DOHH2 (cell line): ENCODE measurements at regions not wholly inside any gene's neighbourhood (a gene's known extent, or its start where the extent isn't known, plus 50 kb on each side); places are given as distances from the start of the nearest gene placed in this dataset.

ENCODE experiments used
- H3F3A ChIP-seq: fragments of 200-600 bp; sonication (generic), shearing (Covaris generic); 2 replicates; pipeline ENCODE4 v1.6.0; 2016; ENCODE audit warnings: antibody characterized with exemption, mild to moderate bottlenecking; ENCODE audit not compliant: control insufficient read depth, insufficient read depth
- H3K27ac ChIP-seq: fragments of 200-600 bp; sonication (generic); 2 replicates; pipeline ENCODE4 v1.5.1; 2014; ENCODE audit warnings: low read depth, mild to moderate bottlenecking, low read length, moderate library complexity
- H3K27me3 ChIP-seq: fragments of 200-600 bp; sonication (generic); 2 replicates; pipeline ENCODE4 v1.6.1; 2014; ENCODE audit warnings: mild to moderate bottlenecking, low read length, mixed read lengths; ENCODE audit not compliant: control insufficient read depth
- H3K36me3 ChIP-seq: fragments of 200-600 bp; sonication (generic); 2 replicates; pipeline ENCODE4 v1.6.1; 2014; ENCODE audit warnings: mild to moderate bottlenecking, low read length, moderate library complexity, mixed read lengths; ENCODE audit not compliant: control insufficient read depth
- H3K4me1 ChIP-seq: fragments of 200-600 bp; sonication (generic); 2 replicates; pipeline ENCODE4 v1.6.1; 2014; ENCODE audit warnings: mild to moderate bottlenecking, low read length, mixed read lengths; ENCODE audit not compliant: control insufficient read depth
- H3K4me2 ChIP-seq: fragments of 200-600 bp; sonication (generic); 2 replicates; pipeline ENCODE4 v1.6.0; 2014; ENCODE audit warnings: mild to moderate bottlenecking, low read length, moderate library complexity
- H3K4me3 ChIP-seq: fragments of 200-600 bp; sonication (generic); 2 replicates; pipeline ENCODE4 v1.5.1; 2014; ENCODE audit warnings: mild to moderate bottlenecking, low read length, mixed read lengths
- H3K79me2 ChIP-seq: fragments of 200-600 bp; sonication (generic); 2 replicates; pipeline ENCODE4 v1.6.1; 2014; ENCODE audit warnings: mild to moderate bottlenecking, low read length, mixed read lengths; ENCODE audit not compliant: control insufficient read depth
- H3K9me2 ChIP-seq: fragments of 200-600 bp; sonication (generic); replicated peaks from 2 replicates; pipeline ENCODE4 v1.6.1; 2014; ENCODE audit warnings: mild to moderate bottlenecking, low read length, mixed read lengths; ENCODE audit not compliant: control insufficient read depth
- H3K9me3 ChIP-seq: fragments of 200-600 bp; sonication (generic); 2 replicates; pipeline ENCODE4 v1.6.1; 2014; ENCODE audit warnings: antibody characterized with exemption, low read length, mixed read lengths; ENCODE audit not compliant: control insufficient read depth, insufficient read depth
- H4K20me1 ChIP-seq: fragments of 200-600 bp; sonication (generic); 2 replicates; pipeline ENCODE4 v1.6.0; 2014; ENCODE audit warnings: low read depth, mild to moderate bottlenecking, antibody characterized with exemption, low read length, moderate library complexity; ENCODE audit not compliant: control insufficient read depth, insufficient read depth
- CTCF ChIP-seq: fragments of 200-600 bp; sonication (generic); IDR thresholded peaks from one replicate; pipeline ENCODE4 v1.5.1; 2014; ENCODE audit warnings: antibody characterized with exemption, mild to moderate bottlenecking, low read depth, low read length; ENCODE audit not compliant: poor library complexity, severe bottlenecking
- EZH2phosphoT487 ChIP-seq: fragments of 200-600 bp; sonication (generic); IDR thresholded peaks from 2 replicates; pipeline ENCODE4 v1.6.1; 2017; ENCODE audit warnings: borderline replicate concordance, mild to moderate bottlenecking, antibody characterized with exemption, low read length, moderate library complexity, mixed read lengths

- no peaks in the 10 kb centered on the region for H4K20me1 ChIP-seq
- H3K9me2 ChIP-seq, result no peaks in the 10 kb centered on the region
- TF ChIP-seq EZH2phosphoT487 (no peak), CTCF (no peak)
- no peaks in the 10 kb centered on the region for H3K27me3 ChIP-seq
- H3K79me2 ChIP-seq, result no peaks in the 10 kb centered on the region
- no peak overlapping the region for H3K27ac ChIP-seq
- H3F3A ChIP-seq, result no peaks in the 10 kb centered on the region
- no peaks in the 10 kb centered on the region for H3K36me3 ChIP-seq
- no peak overlapping the region for H3K4me3 ChIP-seq
- H3K9me3 ChIP-seq, result no peaks in the 10 kb centered on the region; the same call in 1 of the 2 replicates
- H3K4me1 ChIP-seq, result peaks cover 43% of the 10 kb centered on the region
- H3K4me2 ChIP-seq, result no peak overlapping the region
Observed at GRCh38 chr2:89841476-89841840, 1150.0 kb downstream of the RPIA start.

GRCh38 chr2:89842180-89842908 is 1150.9 kb downstream of the RPIA start:
- Histone ChIP-seq H3F3A (no peaks in the 10 kb centered on the region), H4K20me1 (no peaks in the 10 kb centered on the region), H3K27ac (no peak overlapping the region), H3K36me3 (no peaks in the 10 kb centered on the region), H3K79me2 (no peaks in the 10 kb centered on the region), H3K9me2 (no peaks in the 10 kb centered on the region), H3K4me1 (peaks cover 47% of the 10 kb centered on the region), H3K27me3 (no peaks in the 10 kb centered on the region), H3K4me2 (no peak overlapping the region), H3K4me3 (no peak overlapping the region), H3K9me3 (no peaks in the 10 kb centered on the region; the same call in 1 of the 2 replicates)
- TF ChIP-seq CTCF (peak; percentile 50), EZH2phosphoT487 (no peak)

GRCh38 chr2:89844221-89844943 is 1152.9 kb downstream of the RPIA start:
- Histone ChIP-seq H3K27ac (peak overlapping the region; percentile 63), H3K9me2 (no peaks in the 10 kb centered on the region), H3F3A (no peaks in the 10 kb centered on the region), H3K4me1 (peaks cover 47% of the 10 kb centered on the region), H3K27me3 (peaks cover 4% of the 10 kb centered on the region; the same call in 1 of the 2 replicates), H3K4me2 (peak overlapping the region; percentile 63), H3K79me2 (no peaks in the 10 kb centered on the region), H4K20me1 (no peaks in the 10 kb centered on the region), H3K4me3 (peak overlapping the region; percentile 50), H3K9me3 (no peaks in the 10 kb centered on the region; the same call in 1 of the 2 replicates), H3K36me3 (no peaks in the 10 kb centered on the region)
- TF ChIP-seq EZH2phosphoT487, result no peak
- TF ChIP-seq CTCF, result no peak
